MG63 (cell line): ENCODE measurements at regions not wholly inside any gene's neighbourhood (a gene's known extent, or its start where the extent isn't known, plus 50 kb on each side); places are given as distances from the start of the nearest gene placed in this dataset.
A peak's percentile ranks its signal among the peaks of the same experiment; 100 is the strongest.
"Not testable (repeated sequence)": the region's sequence is repeated elsewhere in the genome, so short reads cannot be mapped to it uniquely, and the experiment has no call there.

ENCODE experiments used
- DNase-seq: peaks from one replicate; pipeline ENCODE4 v3.0.0-alpha.2; 2020
- H3K27me3 ChIP-seq: fragments of 250-450 bp; sonication (Bioruptor Pico); 2 replicates; pipeline ENCODE4 v1.5.1; 2020; ENCODE audit warnings: mild to moderate bottlenecking, moderate library complexity
- H3K36me3 ChIP-seq: fragments of 250-450 bp; sonication (Bioruptor Pico); 2 replicates; pipeline ENCODE4 v1.5.1; 2020; ENCODE audit warnings: mild to moderate bottlenecking, moderate library complexity
- H3K4me3 ChIP-seq: fragments of 250-450 bp; sonication (Bioruptor Pico); 2 replicates; pipeline ENCODE4 v1.5.1; 2020; ENCODE audit warnings: mild to moderate bottlenecking, moderate library complexity
- H3K9me3 ChIP-seq: fragments of 250-450 bp; sonication (Bioruptor Pico); 2 replicates; pipeline ENCODE4 v1.5.1; 2020; ENCODE audit warnings: mild to moderate bottlenecking, moderate library complexity

GRCh38 chr4:7141151-7141834, 51.0 kb upstream of the SORCS2 start:
- DNase-seq: no peak
- no peaks in the 10 kb centered on the region for H3K9me3 ChIP-seq
- H3K36me3 ChIP-seq: no peaks in the 10 kb centered on the region
- H3K4me3 ChIP-seq: no peak overlapping the region
- H3K27me3 ChIP-seq: no peaks in the 10 kb centered on the region

GRCh38 chr4:7140692-7141069, 51.7 kb upstream of the SORCS2 start:
- Histone ChIP-seq H3K4me3 (no peak overlapping the region), H3K27me3 (no peaks in the 10 kb centered on the region), H3K9me3 (no peaks in the 10 kb centered on the region), H3K36me3 (no peaks in the 10 kb centered on the region)
- no peak for DNase-seq

GRCh38 chr4:7140062-7140691, 52.2 kb upstream of the SORCS2 start:
- no peak overlapping the region for H3K4me3 ChIP-seq
- H3K9me3 ChIP-seq: no peaks in the 10 kb centered on the region
- no peaks in the 10 kb centered on the region for H3K27me3 ChIP-seq
- DNase-seq: no peak
- no peaks in the 10 kb centered on the region for H3K36me3 ChIP-seq

GRCh38 chr4:7139167-7139982, 53.0 kb upstream of the SORCS2 start:
- Histone ChIP-seq H3K36me3 (no peaks in the 10 kb centered on the region), H3K4me3 (no peak overlapping the region), H3K9me3 (no peaks in the 10 kb centered on the region), H3K27me3 (no peaks in the 10 kb centered on the region)
- no peak for DNase-seq

- no peak overlapping the region for H3K4me3 ChIP-seq
- no peaks in the 10 kb centered on the region for H3K27me3 ChIP-seq
- H3K9me3 ChIP-seq: no peaks in the 10 kb centered on the region
- H3K36me3 ChIP-seq: no peaks in the 10 kb centered on the region
- DNase-seq: no peak
These were observed 53.8 kb upstream of the SORCS2 start for GRCh38 chr4:7138223-7139166.

GRCh38 chr4:7137326-7138200, 54.8 kb upstream of the SORCS2 start:
- Histone ChIP-seq H3K9me3 (peaks cover 4% of the 10 kb centered on the region), H3K36me3 (no peaks in the 10 kb centered on the region), H3K27me3 (no peaks in the 10 kb centered on the region), H3K4me3 (no peak overlapping the region)
- DNase-seq: no peak

GRCh38 chr4:7136351-7136750, 56.0 kb upstream of the SORCS2 start:
- Histone ChIP-seq H3K9me3 (peaks cover 4% of the 10 kb centered on the region), H3K36me3 (no peaks in the 10 kb centered on the region), H3K27me3 (no peaks in the 10 kb centered on the region), H3K4me3 (no peak overlapping the region)
- no peak for DNase-seq

- Histone ChIP-seq H3K4me3 (no peak overlapping the region), H3K36me3 (no peaks in the 10 kb centered on the region), H3K9me3 (peaks cover 4% of the 10 kb centered on the region), H3K27me3 (no peaks in the 10 kb centered on the region)
- DNase-seq: peak; percentile 39
These were observed 57.0 kb upstream of the SORCS2 start for GRCh38 chr4:7135389-7135746.

- Histone ChIP-seq H3K4me3 (no peak overlapping the region), H3K9me3 (peaks cover 4% of the 10 kb centered on the region), H3K27me3 (no peaks in the 10 kb centered on the region), H3K36me3 (no peaks in the 10 kb centered on the region)
- DNase-seq: peak; percentile 91
These were observed 57.5 kb upstream of the SORCS2 start for GRCh38 chr4:7134737-7135388.

GRCh38 chr4:7133818-7134650, 58.3 kb upstream of the SORCS2 start:
- DNase-seq, H3K9me3 ChIP-seq: not testable (repeated sequence)

GRCh38 chr4:7132730-7133582, 59.4 kb upstream of the SORCS2 start:
- Histone ChIP-seq H3K36me3 (no peaks in the 10 kb centered on the region), H3K27me3 (no peaks in the 10 kb centered on the region)
- DNase-seq: peak; percentile 94

More at GRCh38 chr4:7133818-7134650, 58.3 kb upstream of the SORCS2 start:
- H3K4me3 ChIP-seq, H3K27me3 ChIP-seq, H3K36me3 ChIP-seq: not testable (repeated sequence)

GRCh38 chr4:7132249-7132648, 60.1 kb upstream of the SORCS2 start:
- Histone ChIP-seq H3K36me3 (no peaks in the 10 kb centered on the region), H3K4me3 (no peak overlapping the region), H3K9me3 (peaks cover 4% of the 10 kb centered on the region), H3K27me3 (no peaks in the 10 kb centered on the region)
- no peak for DNase-seq

More at GRCh38 chr4:7132730-7133582, 59.4 kb upstream of the SORCS2 start:
- Histone ChIP-seq H3K9me3 (peaks cover 4% of the 10 kb centered on the region), H3K4me3 (no peak overlapping the region)

GRCh38 chr4:7131498-7132031, 60.8 kb upstream of the SORCS2 start:
- Histone ChIP-seq H3K4me3 (no peak overlapping the region), H3K9me3 (peaks cover 4% of the 10 kb centered on the region), H3K36me3 (no peaks in the 10 kb centered on the region), H3K27me3 (no peaks in the 10 kb centered on the region)
- no peak for DNase-seq
